Activated CD4-positive, alpha-beta T cell treated with anti-CD3 and anti-CD28 coated beads for 36 hours (primary cell): ENCODE measurements at regions not wholly inside any gene's neighbourhood (a gene's known extent, or its start where the extent isn't known, plus 50 kb on each side); places are given as distances from the start of the nearest gene placed in this dataset.

Source experiments
- ATAC-seq: fragments of 200-7000 bp; cut with Tn5 transposase; one replicate; pipeline ENCODE4 v1.10.0; 2021; ENCODE audit warnings: mild to moderate bottlenecking, moderate library complexity
- CTCF ChIA-PET: fragments of 350-600 bp; sonication (Branson Sonifier 250); formaldehyde crosslinking; loops from one replicate; lab custom pipeline; 2021; ENCODE audit warnings: antibody characterized with exemption; lab: Charles Lee
- POLR2A ChIA-PET: fragments of 350-600 bp; sonication (Branson Sonifier 250); formaldehyde crosslinking; loops from one replicate; lab custom pipeline; 2021; ENCODE audit warnings: antibody characterized with exemption, inconsistent platforms; lab: Charles Lee
- DNase-seq: peaks from one replicate; pipeline ENCODE4 v3.0.0-alpha.2; 2020
- H3K27ac Mint-ChIP-seq: one replicate; pipeline ENCODE4 v1.8.0; 2021; ENCODE audit warnings: mixed read lengths
- H3K27me3 Mint-ChIP-seq: one replicate; pipeline ENCODE4 v1.8.0; 2021; ENCODE audit warnings: mixed read lengths
- H3K36me3 Mint-ChIP-seq: one replicate; pipeline ENCODE4 v1.8.0; 2021; ENCODE audit warnings: low read depth, mixed read lengths
- H3K4me1 Mint-ChIP-seq: one replicate; pipeline ENCODE4 v1.8.0; 2021; ENCODE audit warnings: mixed read lengths
- H3K4me3 Mint-ChIP-seq: one replicate; pipeline ENCODE4 v1.8.0; 2021; ENCODE audit warnings: mild to moderate bottlenecking, moderate library complexity, mixed read lengths
- H3K9me3 Mint-ChIP-seq: one replicate; pipeline ENCODE4 v1.8.0; 2021; ENCODE audit warnings: low read depth, mixed read lengths
- intact Hi-C, 2 experiments: fragments of 100-400 bp; cut with DNase I in 1 of 2; cut with micrococcal nuclease in 1 of 2; formaldehyde crosslinking; loops; one replicate each; pipeline versions ENCODE4 v1.14.2 to v1.15.1; 2022 to 2024; cut with DNase I, micrococcal nuclease

GRCh38 chr14:94682061-94682516, 69.9 kb downstream of the SERPINA3 start:
- CTCF ChIA-PET = interaction anchor here (0.8 kb wide), 1 partner anchor 67 kb away, joined by 3 read pairs; no protein-coding TSS in a partner anchor
- DNase-seq (no peak), ATAC-seq (no peak)
- intact Hi-C loops = no loop called here
- POLR2A ChIA-PET = no interaction called here
- H3K9me3 Mint-ChIP-seq = no peaks in the 10 kb centered on the region
- H3K4me1 Mint-ChIP-seq = no peaks in the 10 kb centered on the region
- peaks cover 3% of the 10 kb centered on the region for H3K27me3 Mint-ChIP-seq
- no peak overlapping the region for H3K4me3 Mint-ChIP-seq
- H3K27ac Mint-ChIP-seq = no peak overlapping the region
- no peaks in the 10 kb centered on the region for H3K36me3 Mint-ChIP-seq

GRCh38 chr14:94681300-94682060, 69.3 kb downstream of the SERPINA3 start:
- intact Hi-C loops = no loop called here
- ATAC-seq (peak; percentile 69), DNase-seq (peak; percentile 36)
- Mint-ChIP-seq H3K9me3 (no peaks in the 10 kb centered on the region), H3K27ac (no peak overlapping the region), H3K27me3 (peaks cover 3% of the 10 kb centered on the region), H3K4me1 (no peaks in the 10 kb centered on the region), H3K36me3 (no peaks in the 10 kb centered on the region), H3K4me3 (no peak overlapping the region)
- CTCF ChIA-PET = no interaction called here
- POLR2A ChIA-PET = no interaction called here

- ChIA-PET CTCF (interaction anchor here (1.2 kb wide), 1 partner anchor 15 kb away, joined by 3 read pairs; no protein-coding TSS in a partner anchor), POLR2A (no interaction called here)
- peaks cover 3% of the 10 kb centered on the region for H3K27me3 Mint-ChIP-seq
- no peaks in the 10 kb centered on the region for H3K9me3 Mint-ChIP-seq
- no peak for ATAC-seq
- H3K27ac Mint-ChIP-seq = no peak overlapping the region
- H3K36me3 Mint-ChIP-seq = no peaks in the 10 kb centered on the region
- DNase-seq = no peak
- H3K4me1 Mint-ChIP-seq = no peaks in the 10 kb centered on the region
- intact Hi-C loops = no loop called here
- H3K4me3 Mint-ChIP-seq = no peak overlapping the region
These were observed 68.7 kb downstream of the SERPINA3 start for GRCh38 chr14:94680862-94681288.

GRCh38 chr14:94679937-94680861, 68.0 kb downstream of the SERPINA3 start:
- Mint-ChIP-seq H3K36me3 (no peaks in the 10 kb centered on the region), H3K9me3 (no peaks in the 10 kb centered on the region)
- no peak for ATAC-seq

GRCh38 chr14:94679106-94679810, 67.1 kb downstream of the SERPINA3 start:
- DNase-seq (no peak), ATAC-seq (no peak)
- CTCF ChIA-PET = no interaction called here
- POLR2A ChIA-PET = no interaction called here
- H3K9me3 Mint-ChIP-seq = no peaks in the 10 kb centered on the region
- no peaks in the 10 kb centered on the region for H3K4me1 Mint-ChIP-seq
- no peak overlapping the region for H3K27ac Mint-ChIP-seq
- H3K4me3 Mint-ChIP-seq = no peak overlapping the region
- no peaks in the 10 kb centered on the region for H3K36me3 Mint-ChIP-seq
- intact Hi-C loops = no loop called here
- peaks cover 3% of the 10 kb centered on the region for H3K27me3 Mint-ChIP-seq

More at GRCh38 chr14:94679937-94680861, 68.0 kb downstream of the SERPINA3 start:
- DNase-seq = no peak
- no peak overlapping the region for H3K27ac Mint-ChIP-seq
- CTCF ChIA-PET = interaction anchor here (1.2 kb wide), 1 partner anchor 14 kb away, joined by 3 read pairs; no protein-coding TSS in a partner anchor
- intact Hi-C loops = no loop called here
- H3K4me3 Mint-ChIP-seq = no peak overlapping the region
- peaks cover 3% of the 10 kb centered on the region for H3K27me3 Mint-ChIP-seq
- H3K4me1 Mint-ChIP-seq = no peaks in the 10 kb centered on the region
- POLR2A ChIA-PET = no interaction called here

GRCh38 chr14:94677747-94678146, 65.6 kb downstream of the SERPINA3 start:
- Mint-ChIP-seq H3K9me3 (no peaks in the 10 kb centered on the region), H3K27ac (no peak overlapping the region), H3K4me1 (no peaks in the 10 kb centered on the region), H3K27me3 (peaks cover 3% of the 10 kb centered on the region), H3K4me3 (no peak overlapping the region), H3K36me3 (no peaks in the 10 kb centered on the region)
- ChIA-PET POLR2A (no interaction called here), CTCF (no interaction called here)
- ATAC-seq (no peak), DNase-seq (no peak)
- intact Hi-C loops = no loop called here

- ChIA-PET CTCF (interaction anchor here (0.6 kb wide), 1 partner anchor 925 kb away, joined by 3 read pairs; no protein-coding TSS in a partner anchor), POLR2A (no interaction called here)
- H3K4me1 Mint-ChIP-seq = no peaks in the 10 kb centered on the region
- no peak overlapping the region for H3K27ac Mint-ChIP-seq
- DNase-seq (no peak), ATAC-seq (no peak)
- intact Hi-C loops = no loop called here
- H3K27me3 Mint-ChIP-seq = peaks cover 3% of the 10 kb centered on the region
- H3K4me3 Mint-ChIP-seq = no peak overlapping the region
- H3K9me3 Mint-ChIP-seq = no peaks in the 10 kb centered on the region
- no peaks in the 10 kb centered on the region for H3K36me3 Mint-ChIP-seq
These were observed 65.0 kb downstream of the SERPINA3 start for GRCh38 chr14:94677213-94677612.

GRCh38 chr14:94676495-94677185, 64.4 kb downstream of the SERPINA3 start:
- Mint-ChIP-seq H3K4me1 (no peaks in the 10 kb centered on the region), H3K4me3 (no peak overlapping the region), H3K27me3 (peaks cover 3% of the 10 kb centered on the region), H3K27ac (no peak overlapping the region), H3K9me3 (no peaks in the 10 kb centered on the region), H3K36me3 (no peaks in the 10 kb centered on the region)
- ATAC-seq (no peak), DNase-seq (no peak)
- intact Hi-C loops = no loop called here
- POLR2A ChIA-PET = no interaction called here
- CTCF ChIA-PET = interaction anchor here (0.6 kb wide), 1 partner anchor 925 kb away, joined by 3 read pairs; no protein-coding TSS in a partner anchor

GRCh38 chr14:94675036-94675435, 62.8 kb downstream of the SERPINA3 start:
- no peak for DNase-seq
- H3K4me3 Mint-ChIP-seq = no peak overlapping the region
- H3K9me3 Mint-ChIP-seq = no peaks in the 10 kb centered on the region
- ChIA-PET CTCF (interaction anchor here (0.6 to 1.0 kb wide), 3 partner anchors 28 to 527 kb away, joined by 3 to 4 read pairs (median 3); no protein-coding TSS in a partner anchor), POLR2A (no interaction called here)
- H3K4me1 Mint-ChIP-seq = no peaks in the 10 kb centered on the region
- intact Hi-C loops = no loop called here
- H3K36me3 Mint-ChIP-seq = no peaks in the 10 kb centered on the region
- peaks cover 4% of the 10 kb centered on the region for H3K27me3 Mint-ChIP-seq
- ATAC-seq = no peak
- no peak overlapping the region for H3K27ac Mint-ChIP-seq

GRCh38 chr14:94673781-94674231, 61.6 kb downstream of the SERPINA3 start:
- no peak for DNase-seq
- Mint-ChIP-seq H3K4me3 (no peak overlapping the region), H3K27ac (no peak overlapping the region), H3K4me1 (no peaks in the 10 kb centered on the region), H3K9me3 (no peaks in the 10 kb centered on the region), H3K27me3 (peaks cover 3% of the 10 kb centered on the region), H3K36me3 (no peaks in the 10 kb centered on the region)
- ATAC-seq = no peak
- ChIA-PET POLR2A (no interaction called here), CTCF (interaction anchor here (0.7 kb wide), 1 partner anchor 785 kb away, joined by 3 read pairs; no protein-coding TSS in a partner anchor)
- intact Hi-C loops = no loop called here
